ENCODE measurements at regions not wholly inside any gene's neighbourhood (a gene's known extent, or its start where the extent isn't known, plus 50 kb on each side); places are given as distances from the start of the nearest gene placed in this dataset.

GRCh38 chr9:38342532-38342931, 50.0 kb upstream of the ALDH1B1 start:
- Histone ChIP-seq H3K4me1 (ENCODE audit: control insufficient read depth in 1 of 2, extremely low read depth in 1 of 2, insufficient read depth in 2 of 2, low read length in 2 of 2) (no peaks in the 10 kb centered on the region), H3K36me3 (ENCODE audit: control insufficient read depth in 2 of 2, extremely low read depth in 1 of 2, insufficient read depth in 1 of 2, low read length in 1 of 2) (no peaks in the 10 kb centered on the region), H3K27ac (ENCODE audit: low read length) (no peak overlapping the region), H3K9me3 (no peaks in the 10 kb centered on the region), H3K4me3 (ENCODE audit: control insufficient read depth in 1 of 2, extremely low read depth in 1 of 2, low read length in 1 of 2) (no peak overlapping the region), H3K27me3 (replicated peaks in 1 of 2; ENCODE audit: control insufficient read depth in 2 of 2, extremely low read depth in 1 of 2, insufficient read depth in 2 of 2, low read length in 1 of 2) (peaks cover 0 to 17% of the 10 kb centered on the region in 2 experiments)
- ChIA-PET CTCF (no interaction called here), POLR2A (no interaction called here)
- DNase-seq (no peak), ATAC-seq (replicated peaks in 1 of 4) (no peak)
- peaks cover 11 to 13% of the 10 kb centered on the region in 2 donors for H3K27me3 Mint-ChIP-seq
- no peak overlapping the region for H3K27ac Mint-ChIP-seq
- H3K4me1 Mint-ChIP-seq: no peaks in the 10 kb centered on the region
- H3K36me3 Mint-ChIP-seq: no peaks in the 10 kb centered on the region
- H3K9me3 Mint-ChIP-seq: no peaks in the 10 kb centered on the region
- 32% methylated on average over 3 of the region's 3 CpGs for WGBS (ENCODE audit: insufficient coverage)
- no peak overlapping the region for H3K4me3 Mint-ChIP-seq

- no peaks in the 10 kb centered on the region for H3K4me1 ChIP-seq (ENCODE audit: control insufficient read depth in 1 of 2, extremely low read depth in 1 of 2, insufficient read depth in 2 of 2, low read length in 2 of 2)
- Mint-ChIP-seq H3K4me1 (no peaks in the 10 kb centered on the region), H3K4me3 (no peak overlapping the region), H3K27me3 (peaks cover 10 to 11% of the 10 kb centered on the region in 2 donors), H3K9me3 (no peaks in the 10 kb centered on the region), H3K36me3 (no peaks in the 10 kb centered on the region), H3K27ac (no peak overlapping the region)
- H3K27me3 ChIP-seq (replicated peaks in 1 of 2; ENCODE audit: control insufficient read depth in 2 of 2, extremely low read depth in 1 of 2, insufficient read depth in 2 of 2, low read length in 1 of 2): peaks cover 0 to 17% of the 10 kb centered on the region in 2 experiments
- DNase-seq: no peak
- no peak for ATAC-seq (replicated peaks in 1 of 4)
- no peaks in the 10 kb centered on the region for H3K9me3 ChIP-seq
- H3K36me3 ChIP-seq (ENCODE audit: control insufficient read depth in 2 of 2, extremely low read depth in 1 of 2, insufficient read depth in 1 of 2, low read length in 1 of 2): no peaks in the 10 kb centered on the region
- no peak overlapping the region for H3K4me3 ChIP-seq (ENCODE audit: control insufficient read depth in 1 of 2, extremely low read depth in 1 of 2, low read length in 1 of 2)
- ChIA-PET CTCF (no interaction called here), POLR2A (no interaction called here)
- 76% methylated on average over 4 of the region's 4 CpGs for WGBS (ENCODE audit: insufficient coverage)
- no peak overlapping the region for H3K27ac ChIP-seq (ENCODE audit: low read length)
Measured at GRCh38 chr9:38342096-38342495, 50.4 kb upstream of the ALDH1B1 start.

GRCh38 chr9:38339496-38339895, 53.0 kb upstream of the ALDH1B1 start:
- H3K4me3 Mint-ChIP-seq: no peak overlapping the region
- H3K27ac Mint-ChIP-seq: no peak overlapping the region
- POLR2A ChIA-PET: no interaction called here
- Histone ChIP-seq H3K27ac (ENCODE audit: low read length) (no peak overlapping the region), H3K9me3 (no peaks in the 10 kb centered on the region), H3K4me1 (ENCODE audit: control insufficient read depth in 1 of 2, extremely low read depth in 1 of 2, insufficient read depth in 2 of 2, low read length in 2 of 2) (no peaks in the 10 kb centered on the region), H3K36me3 (ENCODE audit: control insufficient read depth in 2 of 2, extremely low read depth in 1 of 2, insufficient read depth in 1 of 2, low read length in 1 of 2) (no peaks in the 10 kb centered on the region), H3K27me3 (replicated peaks in 1 of 2; ENCODE audit: control insufficient read depth in 2 of 2, extremely low read depth in 1 of 2, insufficient read depth in 2 of 2, low read length in 1 of 2) (peaks cover 0 to 11% of the 10 kb centered on the region in 2 experiments), H3K4me3 (ENCODE audit: control insufficient read depth in 1 of 2, extremely low read depth in 1 of 2, low read length in 1 of 2) (no peak overlapping the region)
- H3K36me3 Mint-ChIP-seq: no peaks in the 10 kb centered on the region
- H3K4me1 Mint-ChIP-seq: no peaks in the 10 kb centered on the region
- H3K9me3 Mint-ChIP-seq: no peaks in the 10 kb centered on the region
- DNase-seq (no peak), ATAC-seq (replicated peaks in 1 of 4) (no peak)
- CTCF ChIA-PET: no interaction called here
- 100% methylated on average over 1 of the region's 2 CpGs for WGBS (ENCODE audit: insufficient coverage)
- peaks cover 8 to 14% of the 10 kb centered on the region in 2 donors for H3K27me3 Mint-ChIP-seq

GRCh38 chr9:38339087-38339486, 53.4 kb upstream of the ALDH1B1 start:
- ATAC-seq (replicated peaks in 1 of 4): no peak
- H3K27me3 ChIP-seq (replicated peaks in 1 of 2; ENCODE audit: control insufficient read depth in 2 of 2, extremely low read depth in 1 of 2, insufficient read depth in 2 of 2, low read length in 1 of 2): peaks cover 0 to 11% of the 10 kb centered on the region in 2 experiments
- Mint-ChIP-seq H3K36me3 (no peaks in the 10 kb centered on the region), H3K9me3 (no peaks in the 10 kb centered on the region), H3K4me1 (no peaks in the 10 kb centered on the region), H3K27me3 (peaks cover 8 to 14% of the 10 kb centered on the region in 2 donors), H3K27ac (no peak overlapping the region), H3K4me3 (no peak overlapping the region)
- H3K27ac ChIP-seq (ENCODE audit: low read length): no peak overlapping the region
- CTCF ChIA-PET: no interaction called here
- no peaks in the 10 kb centered on the region for H3K9me3 ChIP-seq
- H3K4me1 ChIP-seq (ENCODE audit: control insufficient read depth in 1 of 2, extremely low read depth in 1 of 2, insufficient read depth in 2 of 2, low read length in 2 of 2): no peaks in the 10 kb centered on the region
- WGBS (ENCODE audit: insufficient coverage): 0% methylated on average over 2 of the region's 3 CpGs
- POLR2A ChIA-PET: no interaction called here
- DNase-seq: peak in 1 of 35 experiments; percentile 4
- no peak overlapping the region for H3K4me3 ChIP-seq (ENCODE audit: control insufficient read depth in 1 of 2, extremely low read depth in 1 of 2, low read length in 1 of 2)
- no peaks in the 10 kb centered on the region for H3K36me3 ChIP-seq (ENCODE audit: control insufficient read depth in 2 of 2, extremely low read depth in 1 of 2, insufficient read depth in 1 of 2, low read length in 1 of 2)

- no peak for ATAC-seq (replicated peaks in 1 of 4)
- POLR2A ChIA-PET: no interaction called here
- Histone ChIP-seq H3K27me3 (replicated peaks in 1 of 2; ENCODE audit: control insufficient read depth in 2 of 2, extremely low read depth in 1 of 2, insufficient read depth in 2 of 2, low read length in 1 of 2) (peaks cover 0 to 11% of the 10 kb centered on the region in 2 experiments), H3K9me3 (no peaks in the 10 kb centered on the region), H3K4me1 (ENCODE audit: control insufficient read depth in 1 of 2, extremely low read depth in 1 of 2, insufficient read depth in 2 of 2, low read length in 2 of 2) (no peaks in the 10 kb centered on the region), H3K4me3 (ENCODE audit: control insufficient read depth in 1 of 2, extremely low read depth in 1 of 2, low read length in 1 of 2) (no peak overlapping the region), H3K27ac (ENCODE audit: low read length) (no peak overlapping the region), H3K36me3 (ENCODE audit: control insufficient read depth in 2 of 2, extremely low read depth in 1 of 2, insufficient read depth in 1 of 2, low read length in 1 of 2) (no peaks in the 10 kb centered on the region)
- 60% methylated on average over 1 of the region's 5 CpGs for WGBS (ENCODE audit: insufficient coverage)
- Mint-ChIP-seq H3K36me3 (no peaks in the 10 kb centered on the region), H3K4me1 (no peaks in the 10 kb centered on the region), H3K9me3 (no peaks in the 10 kb centered on the region), H3K27me3 (peaks cover 8 to 14% of the 10 kb centered on the region in 2 donors), H3K27ac (no peak overlapping the region), H3K4me3 (no peak overlapping the region)
- CTCF ChIA-PET: no interaction called here
- DNase-seq: no peak
Measured at GRCh38 chr9:38338342-38339018, 54.0 kb upstream of the ALDH1B1 start.

GRCh38 chr9:38337706-38338264, 54.7 kb upstream of the ALDH1B1 start:
- H3K36me3 Mint-ChIP-seq: no peaks in the 10 kb centered on the region
- no peak overlapping the region for H3K27ac Mint-ChIP-seq
- no peaks in the 10 kb centered on the region for H3K4me1 Mint-ChIP-seq
- Histone ChIP-seq H3K36me3 (ENCODE audit: control insufficient read depth in 2 of 2, extremely low read depth in 1 of 2, insufficient read depth in 1 of 2, low read length in 1 of 2) (no peaks in the 10 kb centered on the region), H3K27ac (ENCODE audit: low read length) (no peak overlapping the region), H3K4me1 (ENCODE audit: control insufficient read depth in 1 of 2, extremely low read depth in 1 of 2, insufficient read depth in 2 of 2, low read length in 2 of 2) (no peaks in the 10 kb centered on the region), H3K9me3 (no peaks in the 10 kb centered on the region), H3K27me3 (replicated peaks in 1 of 2; ENCODE audit: control insufficient read depth in 2 of 2, extremely low read depth in 1 of 2, insufficient read depth in 2 of 2, low read length in 1 of 2) (peaks cover 0 to 11% of the 10 kb centered on the region in 2 experiments), H3K4me3 (ENCODE audit: control insufficient read depth in 1 of 2, extremely low read depth in 1 of 2, low read length in 1 of 2) (no peak overlapping the region)
- no peak overlapping the region for H3K4me3 Mint-ChIP-seq
- ATAC-seq (replicated peaks in 1 of 4): no peak
- WGBS (ENCODE audit: insufficient coverage): 81% methylated on average over 8 of the region's 9 CpGs
- peaks cover 8 to 14% of the 10 kb centered on the region in 2 donors for H3K27me3 Mint-ChIP-seq
- ChIA-PET POLR2A (no interaction called here), CTCF (no interaction called here)
- H3K9me3 Mint-ChIP-seq: no peaks in the 10 kb centered on the region
- DNase-seq: no peak

All from T-cell (primary cell).